ENCODE measurements at regions not wholly inside any gene's neighbourhood (a gene's known extent, or its start where the extent isn't known, plus 50 kb on each side); places are given as distances from the start of the nearest gene placed in this dataset.

DNA sequence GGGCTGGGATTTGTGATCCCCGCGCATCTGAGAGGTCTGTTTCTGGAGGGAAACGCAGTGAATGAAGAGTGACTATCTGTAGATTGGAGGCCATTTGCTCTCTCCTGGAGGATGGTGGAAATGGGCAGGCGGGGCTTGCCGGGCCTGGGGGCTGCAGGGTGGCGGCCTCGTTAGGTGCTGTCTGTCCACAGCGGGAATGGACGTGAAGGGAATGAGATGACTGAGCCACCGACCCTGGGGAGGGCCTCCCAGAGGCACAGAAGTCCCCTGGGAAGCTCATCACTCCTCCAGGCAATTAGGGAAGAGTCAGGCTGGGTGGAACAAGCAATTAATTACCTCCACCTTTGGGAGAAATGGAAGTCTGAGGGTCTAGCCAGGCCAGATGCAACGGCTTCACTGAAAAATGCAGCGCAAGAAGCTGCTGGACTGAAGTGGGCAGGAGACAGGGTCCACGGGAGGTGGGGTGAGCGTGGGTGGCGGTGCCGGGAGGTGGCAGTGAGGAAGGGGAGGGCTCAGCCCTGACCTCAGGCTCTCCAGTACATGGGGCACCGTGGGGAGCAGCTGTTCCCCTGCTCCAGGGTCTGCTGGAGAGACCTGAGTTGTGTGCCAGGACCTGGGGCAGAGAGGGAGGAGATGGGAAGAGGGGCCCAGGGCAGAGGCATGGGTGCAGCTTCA, 524.5 kb downstream of the BRD1 start:
- TF ChIP-seq TOX (CRISPR knock-in tag; IDR thresholded peaks at IDR 0.05; ENCODE audit: borderline replicate concordance) (no peak), ZFP30 (CRISPR knock-in tag; IDR thresholded peaks at IDR 0.05) (no peak), CSDC2 (CRISPR knock-in tag; IDR thresholded peaks at IDR 0.05) (no peak), SNAI2 (CRISPR knock-in tag; IDR thresholded peaks at IDR 0.05) (no peak), RARB (CRISPR knock-in tag; IDR thresholded peaks at IDR 0.05) (no peak), ZFP3 (CRISPR knock-in tag; IDR thresholded peaks at IDR 0.05) (no peak), OSR1 (CRISPR knock-in tag; IDR thresholded peaks at IDR 0.05) (no peak)
- TF ChIP-seq, protein P1, sequence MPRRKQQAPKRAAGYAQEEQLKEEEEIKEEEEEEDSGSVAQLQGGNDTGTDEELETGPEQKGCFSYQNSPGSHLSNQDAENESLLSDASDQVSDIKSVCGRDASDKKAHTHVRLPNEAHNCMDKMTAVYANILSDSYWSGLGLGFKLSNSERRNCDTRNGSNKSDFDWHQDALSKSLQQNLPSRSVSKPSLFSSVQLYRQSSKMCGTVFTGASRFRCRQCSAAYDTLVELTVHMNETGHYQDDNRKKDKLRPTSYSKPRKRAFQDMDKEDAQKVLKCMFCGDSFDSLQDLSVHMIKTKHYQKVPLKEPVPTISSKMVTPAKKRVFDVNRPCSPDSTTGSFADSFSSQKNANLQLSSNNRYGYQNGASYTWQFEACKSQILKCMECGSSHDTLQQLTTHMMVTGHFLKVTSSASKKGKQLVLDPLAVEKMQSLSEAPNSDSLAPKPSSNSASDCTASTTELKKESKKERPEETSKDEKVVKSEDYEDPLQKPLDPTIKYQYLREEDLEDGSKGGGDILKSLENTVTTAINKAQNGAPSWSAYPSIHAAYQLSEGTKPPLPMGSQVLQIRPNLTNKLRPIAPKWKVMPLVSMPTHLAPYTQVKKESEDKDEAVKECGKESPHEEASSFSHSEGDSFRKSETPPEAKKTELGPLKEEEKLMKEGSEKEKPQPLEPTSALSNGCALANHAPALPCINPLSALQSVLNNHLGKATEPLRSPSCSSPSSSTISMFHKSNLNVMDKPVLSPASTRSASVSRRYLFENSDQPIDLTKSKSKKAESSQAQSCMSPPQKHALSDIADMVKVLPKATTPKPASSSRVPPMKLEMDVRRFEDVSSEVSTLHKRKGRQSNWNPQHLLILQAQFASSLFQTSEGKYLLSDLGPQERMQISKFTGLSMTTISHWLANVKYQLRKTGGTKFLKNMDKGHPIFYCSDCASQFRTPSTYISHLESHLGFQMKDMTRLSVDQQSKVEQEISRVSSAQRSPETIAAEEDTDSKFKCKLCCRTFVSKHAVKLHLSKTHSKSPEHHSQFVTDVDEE (CRISPR knock-in tag; IDR thresholded peaks at IDR 0.05) = no peak

Measured in SK-N-SH treated with all-trans-retinoic acid at 6 μM for 48 hours (cell line).